Smooth muscle cell (in vitro differentiated cells): ENCODE measurements at regions not wholly inside any gene's neighbourhood (a gene's known extent, or its start where the extent isn't known, plus 50 kb on each side); places are given as distances from the start of the nearest gene placed in this dataset.

Experiments used
- DNase-seq: peaks from one replicate; lab custom pipeline; 2025; ENCODE audit not compliant: unreplicated experiment; lab: John Stamatoyannopoulos, UW
- H2AFZ ChIP-seq: fragments of 200-600 bp; sonication (generic); 2 replicates; pipeline ENCODE4 v1.6.0; 2016; ENCODE audit warnings: antibody characterized with exemption, low read depth, mild to moderate bottlenecking
- H3F3A ChIP-seq: fragments of 200-600 bp; sonication (generic); 2 replicates; pipeline ENCODE4 v1.6.0; 2017; ENCODE audit warnings: antibody characterized with exemption, low read depth
- H3K27ac ChIP-seq: fragments of 200-600 bp; sonication (generic); 2 replicates; pipeline ENCODE4 v1.5.1; 2016; ENCODE audit warnings: low read depth, mild to moderate bottlenecking
- H3K27me3 ChIP-seq: fragments of 200-600 bp; sonication (generic); 2 replicates; pipeline ENCODE4 v1.6.1; 2016; ENCODE audit warnings: low read depth, mild to moderate bottlenecking
- H3K36me3 ChIP-seq: fragments of 200-600 bp; sonication (generic); 2 replicates; pipeline ENCODE4 v1.5.1; 2016; ENCODE audit warnings: low read depth
- H3K4me1 ChIP-seq: fragments of 200-600 bp; sonication (generic); 2 replicates; pipeline ENCODE4 v1.5.1; 2016; ENCODE audit warnings: low read depth
- H3K4me2 ChIP-seq: fragments of 200-600 bp; sonication (generic); 2 replicates; pipeline ENCODE4 v1.6.0; 2016; ENCODE audit warnings: mild to moderate bottlenecking
- H3K4me3 ChIP-seq: fragments of 200-600 bp; sonication (generic); 2 replicates; pipeline ENCODE4 v1.5.1; 2016; ENCODE audit warnings: mild to moderate bottlenecking
- H3K79me2 ChIP-seq: fragments of 200-600 bp; sonication (generic); 2 replicates; pipeline ENCODE4 v1.6.0; 2016; ENCODE audit warnings: low read depth, mild to moderate bottlenecking
- H3K9ac ChIP-seq: fragments of 200-600 bp; sonication (generic); 2 replicates; pipeline ENCODE4 v1.6.0; 2016; ENCODE audit warnings: low read depth
- H3K9me3 ChIP-seq: fragments of 200-600 bp; sonication (generic); replicated peaks from 2 replicates; pipeline ENCODE4 v1.5.1; 2016; ENCODE audit warnings: low read depth
- H4K20me1 ChIP-seq: fragments of 200-600 bp; sonication (generic); 2 replicates; pipeline ENCODE4 v1.6.0; 2016; ENCODE audit warnings: low read depth
- CTCF ChIP-seq: fragments of 200-600 bp; sonication (generic); IDR thresholded peaks from 2 replicates; pipeline ENCODE4 v1.5.1; 2017; ENCODE audit warnings: borderline replicate concordance, mild to moderate bottlenecking, antibody characterized with exemption; ENCODE audit not compliant: insufficient read depth, poor library complexity, severe bottlenecking
- WGBS: methylation state at CpG from one replicate; pipeline ENCODE4 v1.1.7; 2016; ENCODE audit warnings: low lambda C conversion rate; 5-methylcytosine and 5-hydroxymethylcytosine counted together

GRCh38 chr2:144894612-144895599, 375.0 kb upstream of the ZEB2 start:
- Histone ChIP-seq H3K9me3 (no peaks in the 10 kb centered on the region), H3K4me2 (no peak overlapping the region), H3K27ac (no peak overlapping the region), H3K4me3 (no peak overlapping the region), H3K36me3 (no peaks in the 10 kb centered on the region), H2AFZ (peak overlapping the region; percentile 77), H3K79me2 (no peaks in the 10 kb centered on the region), H3K9ac (no peak overlapping the region), H3K4me1 (no peaks in the 10 kb centered on the region), H4K20me1 (no peaks in the 10 kb centered on the region), H3K27me3 (no peaks in the 10 kb centered on the region), H3F3A (no peaks in the 10 kb centered on the region)
- WGBS = 67% methylated on average over 8 of the region's 8 CpGs
- no peak for TF ChIP-seq CTCF
- no peak for DNase-seq

DNA sequence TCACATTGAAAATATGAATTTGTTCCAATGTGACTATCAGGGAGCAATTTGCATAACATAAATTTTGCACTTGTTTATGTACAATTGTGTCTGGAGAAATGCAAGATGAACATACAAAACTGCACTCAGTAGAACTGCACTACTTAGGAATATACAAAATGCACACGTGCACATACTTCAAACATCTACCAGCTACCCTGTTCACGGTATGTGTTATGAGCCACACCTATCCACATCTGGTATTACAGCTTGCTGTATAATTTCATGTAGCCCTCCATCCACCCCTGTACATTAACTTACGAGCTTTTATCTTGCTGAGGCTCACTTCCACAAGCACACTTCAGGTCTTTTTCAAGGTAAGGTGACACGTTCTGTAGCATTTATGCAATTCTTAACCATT, 373.5 kb upstream of the ZEB2 start:
- Histone ChIP-seq H2AFZ (no peak overlapping the region), H3K27me3 (no peaks in the 10 kb centered on the region), H3K27ac (no peak overlapping the region), H3K9ac (no peak overlapping the region), H3K4me2 (no peak overlapping the region), H3K79me2 (no peaks in the 10 kb centered on the region), H3K9me3 (no peaks in the 10 kb centered on the region), H3K4me3 (no peak overlapping the region), H3K4me1 (no peaks in the 10 kb centered on the region), H3F3A (no peaks in the 10 kb centered on the region), H4K20me1 (no peaks in the 10 kb centered on the region), H3K36me3 (no peaks in the 10 kb centered on the region)
- TF ChIP-seq CTCF = no peak
- no peak for DNase-seq
- 98% methylated on average over 4 of the region's 4 CpGs for WGBS

DNA sequence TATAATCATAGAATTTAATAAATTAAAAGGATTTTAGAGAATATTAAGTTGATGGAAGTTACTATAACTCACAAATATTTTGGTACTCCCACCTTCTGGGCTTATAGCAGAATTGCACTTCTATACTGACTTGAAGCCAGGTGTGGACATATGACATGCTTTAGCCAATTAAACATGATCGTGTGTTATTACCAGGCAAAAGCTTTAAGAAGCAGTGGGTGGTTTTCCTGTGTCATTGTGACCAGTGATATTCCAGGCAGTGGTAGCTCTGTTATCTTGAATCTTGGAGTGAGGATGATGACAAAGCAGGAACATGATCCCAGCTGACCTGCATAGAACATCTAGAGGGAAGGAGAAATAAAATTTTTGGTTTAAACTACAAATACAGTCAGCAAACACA, 370.9 kb upstream of the ZEB2 start:
- 18% methylated on average over 1 of the region's 1 CpG for WGBS
- Histone ChIP-seq H3K36me3 (no peaks in the 10 kb centered on the region), H2AFZ (peak overlapping the region; percentile 32), H3K4me1 (no peaks in the 10 kb centered on the region), H3K4me2 (no peak overlapping the region), H3F3A (no peaks in the 10 kb centered on the region), H3K27me3 (no peaks in the 10 kb centered on the region), H4K20me1 (no peaks in the 10 kb centered on the region), H3K9ac (no peak overlapping the region), H3K27ac (no peak overlapping the region), H3K9me3 (no peaks in the 10 kb centered on the region), H3K79me2 (no peaks in the 10 kb centered on the region), H3K4me3 (no peak overlapping the region)
- DNase-seq = no peak
- TF ChIP-seq CTCF = peak; percentile 26
